ENCODE measurements at regions not wholly inside any gene's neighbourhood (a gene's known extent, or its start where the extent isn't known, plus 50 kb on each side); places are given as distances from the start of the nearest gene placed in this dataset.
"Not testable (repeated sequence)": the region's sequence is repeated elsewhere in the genome, so short reads cannot be mapped to it uniquely, and the experiment has no call there.

DNA sequence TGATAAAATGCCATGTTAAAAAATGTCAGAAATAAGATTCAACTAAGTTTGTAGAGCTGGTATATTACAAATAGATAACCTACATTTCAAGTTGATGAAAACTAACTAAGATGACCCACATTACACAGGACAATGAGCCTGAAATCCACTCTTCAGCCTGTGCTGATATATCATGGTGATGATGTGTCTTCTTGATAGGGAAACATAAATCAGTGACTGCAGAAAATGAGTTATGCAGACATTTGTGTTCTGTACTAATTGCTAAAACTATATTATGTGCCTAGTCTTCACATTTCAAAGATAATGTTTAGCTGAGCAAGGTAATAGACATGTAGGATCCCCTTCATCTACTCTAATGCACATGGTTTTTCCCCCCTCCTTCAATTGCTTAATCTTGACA, 331.6 kb upstream of the F9 start:
- DNase-seq = no peak

DNA sequence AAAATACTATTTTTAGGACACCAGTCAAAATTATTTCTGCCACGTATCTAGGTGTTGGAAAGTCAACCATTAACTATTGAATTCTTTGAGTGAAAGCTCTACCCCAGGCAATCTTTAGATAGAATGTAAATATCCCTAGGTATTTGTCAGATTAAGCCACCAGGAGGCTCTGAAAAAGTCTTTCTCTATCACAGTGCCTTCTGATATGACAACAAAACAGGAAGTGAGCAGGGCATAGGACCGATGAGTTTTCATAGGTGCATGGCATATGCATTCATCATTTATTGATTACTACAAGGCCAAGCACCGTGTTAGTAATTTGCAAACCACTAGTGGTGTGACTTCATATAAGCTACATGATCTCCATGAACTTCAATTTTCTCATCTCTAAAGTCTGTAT, 333.6 kb upstream of the F9 start:
- DNase-seq = no peak

DNA sequence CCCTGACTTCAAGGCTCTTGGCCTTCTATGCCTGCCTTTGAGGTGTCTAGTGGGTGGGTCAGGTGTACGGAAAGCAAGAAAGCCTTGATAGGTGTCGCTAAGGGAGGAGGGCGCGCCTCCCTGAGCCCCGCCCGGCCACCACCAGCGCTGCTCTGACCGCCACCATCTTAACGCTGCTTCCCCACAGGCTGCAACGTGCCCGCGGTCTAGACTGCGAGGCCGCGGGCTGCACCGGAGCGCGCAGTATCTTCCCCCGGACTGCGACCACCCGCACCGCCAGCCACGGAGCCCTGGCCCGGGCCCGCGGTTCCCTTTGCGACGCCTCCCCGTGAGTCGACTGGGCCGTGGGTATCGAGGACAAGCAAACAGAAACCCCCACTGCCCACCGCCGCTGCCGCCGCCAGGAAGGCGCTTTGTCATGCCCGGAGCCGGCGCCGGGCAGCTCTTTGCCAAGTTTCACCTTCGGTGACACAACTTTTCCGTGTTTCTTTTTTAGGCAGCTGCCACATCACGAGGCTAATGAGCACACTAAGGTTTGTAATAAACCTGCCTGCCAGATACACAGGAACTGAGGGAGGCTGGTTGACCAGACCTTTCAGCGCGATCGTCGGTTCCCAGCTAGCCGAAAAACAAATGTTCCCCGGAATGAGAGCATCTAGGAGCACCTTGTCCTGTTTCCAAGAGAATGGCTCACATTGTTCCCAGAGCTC, 335.8 kb upstream of the F9 start:
- DNase-seq = peak; percentile 58

DNA sequence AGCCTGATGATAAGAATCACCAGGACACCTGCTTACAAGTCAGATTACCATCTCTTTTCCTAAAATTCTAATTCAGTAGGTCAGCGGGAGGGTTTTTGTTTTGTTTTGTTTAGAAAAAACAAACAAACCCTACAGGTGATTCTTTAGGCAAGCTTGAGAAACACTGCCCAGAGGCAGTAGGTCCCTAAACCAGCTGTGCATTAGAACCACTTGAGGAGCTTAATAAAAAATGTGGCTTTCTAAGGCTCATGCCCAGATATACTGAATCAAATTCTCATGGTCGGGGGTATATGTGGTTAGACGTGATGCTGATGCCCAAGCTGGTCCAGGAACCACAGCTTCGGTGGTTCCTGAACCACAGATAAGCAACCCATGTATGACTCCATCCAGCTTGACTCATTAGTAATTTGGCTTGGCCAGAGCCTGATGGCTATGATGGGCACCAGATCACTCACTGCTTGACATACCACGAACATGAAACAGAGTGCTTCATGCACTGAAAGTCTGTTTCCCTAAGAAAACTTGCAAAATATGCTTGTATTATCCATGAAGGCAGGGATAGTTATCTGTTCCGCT, 338.1 kb upstream of the F9 start:
- no peak for DNase-seq

DNA sequence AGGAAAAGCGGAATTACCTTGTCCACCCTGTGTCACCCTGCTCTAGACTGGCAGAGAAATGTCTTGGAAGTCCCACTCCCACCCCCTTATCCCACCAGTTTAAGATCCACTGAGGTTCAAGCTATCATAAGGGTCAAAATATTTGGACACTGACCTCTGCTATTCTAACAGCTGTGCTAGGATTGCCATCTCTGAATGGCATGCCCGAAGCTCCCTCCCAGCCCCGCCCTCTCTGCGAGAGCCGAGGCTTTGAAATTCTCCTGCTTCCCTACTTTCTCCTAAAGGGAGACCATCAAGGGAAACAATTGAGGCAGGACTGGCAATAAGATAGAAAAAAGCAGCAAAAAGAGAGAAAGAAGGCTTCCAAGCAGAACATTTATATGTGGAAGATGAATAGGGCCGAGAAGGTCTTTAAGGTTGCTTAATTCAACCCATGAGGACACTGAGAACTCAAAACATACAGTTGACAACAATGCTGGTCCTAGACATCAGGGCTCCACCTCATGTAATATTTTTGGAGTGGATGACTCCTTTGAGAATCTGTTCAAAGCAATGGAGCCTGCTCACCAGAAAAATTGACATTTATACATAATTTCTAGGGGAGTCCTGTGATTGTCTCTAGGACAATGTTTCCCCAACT, 338.7 kb upstream of the F9 start:
- DNase-seq = no peak

DNA sequence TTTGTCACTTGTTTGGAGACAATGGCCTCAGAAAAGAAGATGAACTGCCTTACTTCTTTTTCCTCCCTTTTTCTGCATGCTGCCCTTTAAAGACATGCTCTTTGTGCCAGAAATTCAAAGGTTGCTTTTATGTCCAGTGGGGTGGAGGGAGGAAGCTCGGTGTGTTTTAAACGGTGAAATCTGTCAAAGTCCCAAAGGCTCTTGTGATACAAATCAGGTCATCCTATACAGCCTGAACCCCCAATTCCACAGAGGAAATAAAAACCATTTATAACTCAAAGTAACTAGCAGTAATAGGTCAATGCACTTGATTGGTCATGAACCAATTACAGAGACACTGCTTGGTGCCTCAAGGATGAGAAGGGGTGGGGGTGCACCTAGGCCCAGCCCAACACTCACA, 339.3 kb upstream of the F9 start:
- DNase-seq = no peak

DNA sequence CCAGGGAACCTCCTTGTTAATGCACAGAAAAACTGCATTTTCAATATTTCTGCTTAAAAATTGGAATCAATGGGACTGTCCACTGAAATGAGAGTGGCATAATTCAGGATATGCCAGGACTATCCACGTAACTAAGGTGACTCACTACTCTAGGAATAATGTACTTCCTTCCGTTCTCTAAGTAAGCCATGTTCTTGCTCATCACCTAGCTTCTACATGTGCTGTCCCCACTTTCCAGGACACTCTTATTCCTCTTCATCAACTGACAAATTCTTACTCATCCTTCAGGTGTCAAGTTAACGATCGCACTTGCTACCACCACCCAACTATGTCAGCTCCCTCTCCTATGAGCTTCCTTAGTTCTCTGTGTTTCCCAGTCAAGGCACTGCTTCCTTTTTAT, 342.8 kb upstream of the F9 start:
- no peak for DNase-seq

DNA sequence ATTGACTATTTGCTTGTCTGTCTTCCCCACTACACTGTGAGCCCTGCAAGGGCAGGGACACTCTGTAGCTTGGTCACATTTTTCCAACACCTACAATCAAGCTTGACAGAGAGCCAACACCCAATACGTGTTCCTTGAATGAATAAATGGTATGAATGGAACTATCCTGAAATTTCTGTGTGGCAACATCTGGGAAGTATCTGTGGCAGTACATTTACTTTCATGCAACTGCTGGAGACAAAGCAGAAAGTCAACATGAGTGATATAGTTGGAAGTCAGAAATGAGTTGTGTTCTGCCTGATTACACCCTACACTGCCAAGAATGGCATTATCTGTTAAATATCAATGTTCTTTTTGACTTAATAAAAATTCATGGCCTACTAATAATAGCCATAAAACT, 343.5 kb upstream of the F9 start:
- no peak for DNase-seq

DNA sequence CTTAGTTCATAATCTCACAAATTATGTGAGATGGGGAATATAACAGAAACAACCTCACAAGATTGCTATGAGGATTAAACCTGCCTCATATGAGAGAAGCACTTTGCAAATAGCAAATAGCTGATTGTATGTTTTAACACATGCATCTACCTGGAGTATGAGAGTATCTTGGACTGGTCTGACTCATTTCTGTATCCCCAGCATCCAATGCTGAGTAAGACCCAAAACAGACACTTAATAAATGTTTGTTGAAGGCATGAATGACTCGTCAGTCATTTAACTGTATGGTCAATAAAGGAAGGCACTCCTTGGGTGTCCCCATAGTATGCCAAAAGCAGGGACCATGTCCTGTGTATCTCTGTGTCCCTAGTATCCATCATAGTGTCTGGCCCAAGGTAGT, 350.9 kb upstream of the F9 start:
- DNase-seq = no peak

DNA sequence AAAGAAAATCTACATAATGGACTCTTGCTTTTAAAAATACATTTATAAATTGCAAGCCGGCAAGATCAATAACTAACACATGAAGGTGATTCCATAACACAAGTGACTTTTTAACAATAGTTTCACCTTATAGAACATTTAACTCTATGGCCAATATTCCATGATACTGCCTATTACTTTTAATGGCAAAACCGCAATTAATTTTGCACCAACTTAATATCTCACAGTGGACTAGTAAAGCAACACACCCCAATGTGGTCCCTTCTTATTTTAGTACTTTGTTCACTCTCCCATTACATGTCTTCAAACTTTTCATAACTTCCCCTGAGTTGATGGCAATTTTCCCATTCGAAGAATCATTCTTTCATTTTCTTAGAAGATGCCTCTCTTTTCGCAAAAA, 351.6 kb upstream of the F9 start:
- no peak for DNase-seq

DNA sequence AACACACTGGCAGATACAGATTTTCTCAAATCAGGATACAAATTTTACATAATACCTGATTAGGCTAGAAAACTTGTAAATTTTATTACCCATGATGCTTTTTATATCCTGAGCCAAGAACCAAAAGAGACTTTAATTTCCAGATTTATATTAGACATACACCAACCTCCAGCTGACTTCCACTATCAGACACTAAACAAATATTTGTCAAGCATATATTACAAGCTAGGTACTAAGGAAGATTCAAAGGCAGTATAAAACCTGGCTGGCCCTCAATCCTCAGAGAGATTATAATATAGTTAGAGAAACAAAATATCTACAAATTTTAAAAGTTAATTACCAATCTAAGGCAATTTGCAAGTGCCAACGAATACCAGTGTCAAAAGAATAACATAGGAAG, 357.8 kb upstream of the F9 start:
- no peak for DNase-seq

DNA sequence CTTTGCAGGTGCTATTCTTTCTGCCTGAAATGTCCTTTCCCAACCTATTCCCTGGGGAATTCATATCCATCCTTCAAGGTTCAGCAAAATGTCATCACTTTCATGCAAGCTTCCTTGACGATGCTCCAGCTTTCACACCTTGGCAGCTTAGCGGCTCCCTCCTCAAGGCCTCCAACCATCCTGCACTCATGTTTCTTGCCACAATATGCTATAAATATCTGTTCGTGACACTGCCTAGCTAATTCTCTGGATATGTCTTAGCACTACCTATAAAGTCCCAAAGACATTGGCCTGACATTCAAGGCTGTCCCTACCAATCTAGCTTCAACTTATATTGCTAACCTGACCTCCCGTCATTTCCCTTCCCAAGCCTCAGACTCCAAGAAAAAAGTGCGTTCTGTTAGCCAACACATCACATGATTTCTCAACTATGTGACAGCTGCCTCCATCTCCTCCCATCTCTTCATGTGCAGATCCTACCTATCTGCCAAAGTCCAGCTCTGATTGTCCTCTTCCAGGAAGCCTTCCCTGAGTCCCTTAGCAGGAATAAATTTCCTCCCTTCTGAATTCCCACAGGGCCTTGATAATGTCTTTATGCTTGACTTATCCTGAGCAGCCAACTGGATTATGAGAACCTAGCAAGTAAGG, 359.9 kb upstream of the F9 start:
- no peak for DNase-seq

DNA sequence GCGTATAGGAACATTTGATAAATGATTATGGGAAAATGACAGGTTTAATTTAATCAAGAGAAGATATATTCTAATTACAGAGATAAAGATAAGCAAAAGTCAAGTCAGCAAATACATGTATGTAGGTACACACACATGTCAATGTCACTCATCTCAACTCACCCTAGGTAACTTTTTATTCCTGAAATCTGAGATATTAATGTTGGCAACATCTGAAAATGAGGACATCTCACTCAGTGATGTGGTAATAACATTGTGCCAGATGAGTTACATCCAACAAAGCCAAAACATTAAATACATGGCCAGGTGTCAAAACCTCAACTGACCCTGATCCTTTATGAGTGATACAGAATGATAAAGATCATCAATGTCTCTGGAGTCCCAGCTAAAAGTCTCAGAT, 363.3 kb upstream of the F9 start:
- DNase-seq = no peak

DNA sequence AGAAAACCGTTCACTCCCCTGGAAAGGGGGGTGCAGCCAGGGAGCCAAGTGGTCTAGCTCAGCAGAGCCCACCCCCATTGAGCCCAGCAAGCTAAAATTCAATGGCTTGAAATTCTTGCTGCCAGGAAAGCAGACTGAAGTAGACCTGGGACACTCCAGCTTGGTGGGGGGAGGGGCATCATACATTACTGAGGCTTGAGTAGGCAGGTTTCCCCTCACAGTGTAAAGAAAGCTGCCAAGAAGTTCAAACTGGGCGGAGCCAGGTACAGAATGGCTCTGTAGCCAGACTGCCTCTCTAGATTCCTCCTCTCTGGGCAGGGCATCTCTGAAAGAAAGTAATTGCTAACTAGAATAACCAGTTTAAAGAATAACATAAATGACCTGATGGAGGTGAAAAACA, 372.3 kb upstream of the F9 start:
- DNase-seq = no peak

DNA sequence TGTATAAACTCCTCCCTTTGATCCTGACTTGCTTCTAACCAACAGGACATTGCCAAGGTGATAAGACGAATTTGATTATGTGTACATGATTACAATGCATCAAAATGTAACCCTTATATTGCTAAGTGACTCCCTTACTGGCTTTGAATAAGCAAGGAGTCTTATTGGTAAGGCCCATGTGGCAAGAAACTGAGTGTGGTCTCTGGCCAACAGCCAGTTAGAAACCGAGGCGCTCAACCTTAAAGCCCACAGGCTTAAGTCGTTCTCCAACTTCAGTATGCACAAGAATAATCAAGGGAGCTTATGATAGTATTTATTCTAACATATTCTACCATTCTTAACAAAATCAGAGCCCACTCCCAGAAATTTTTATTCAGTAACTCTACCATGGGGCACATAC, 374.2 kb upstream of the F9 start:
- no peak for DNase-seq

DNA sequence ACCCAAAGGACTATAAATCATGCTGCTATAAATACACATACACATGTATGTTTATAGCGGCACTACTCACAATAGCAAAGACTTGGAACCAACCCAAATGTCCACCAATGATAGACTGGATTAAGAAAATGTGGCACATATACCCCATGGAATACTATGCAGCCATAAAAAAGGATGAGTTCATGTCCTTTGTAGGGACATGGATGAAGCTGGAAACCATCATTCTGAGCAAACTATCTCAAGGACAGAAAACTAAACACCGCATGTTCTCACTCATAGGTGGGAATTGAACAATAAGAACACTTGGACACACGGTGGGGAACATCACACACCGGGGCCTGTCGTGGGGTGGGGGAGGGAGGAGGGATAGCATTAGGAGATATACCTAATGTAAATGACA, 383.9 kb upstream of the F9 start:
- DNase-seq = not testable (repeated sequence)

DNA sequence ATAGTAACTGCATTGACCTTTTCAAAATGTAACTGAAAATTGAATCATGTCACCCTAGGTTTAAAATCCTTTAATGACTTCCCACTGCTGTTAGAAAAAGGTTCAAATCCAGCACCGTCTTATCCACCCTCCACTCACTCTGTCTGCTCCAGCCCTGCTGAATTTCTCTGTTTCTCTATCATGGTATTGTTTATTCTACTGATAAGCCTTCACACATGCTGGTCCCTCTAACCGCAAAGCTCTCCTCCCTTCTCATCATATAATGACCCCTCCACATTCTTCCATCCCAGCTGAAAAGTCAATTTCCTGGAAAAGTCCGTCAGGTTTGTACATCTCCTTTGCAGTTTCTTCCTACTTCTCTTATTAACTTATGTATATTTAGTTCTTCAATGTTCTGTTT, 389.2 kb upstream of the F9 start:
- no peak for DNase-seq

DNA sequence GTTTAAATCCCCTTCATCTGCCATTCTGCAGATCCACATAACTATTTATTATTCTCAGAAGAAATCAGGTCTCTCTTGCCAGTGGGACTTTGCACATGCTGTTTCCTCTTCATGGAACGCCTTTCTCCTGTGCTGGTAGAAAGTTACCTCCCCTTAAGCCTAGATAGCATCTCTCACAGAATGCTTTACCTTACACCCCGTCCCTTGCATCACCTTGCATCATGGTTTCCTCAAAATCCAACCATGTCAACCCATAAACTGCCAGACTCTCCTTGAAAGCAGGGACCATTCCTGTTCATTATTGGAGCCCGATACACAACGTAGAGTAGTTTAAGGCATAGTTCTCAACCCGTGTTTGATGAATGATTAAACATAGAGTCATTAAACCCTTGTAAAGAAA, 396.2 kb upstream of the F9 start:
- no peak for DNase-seq

DNA sequence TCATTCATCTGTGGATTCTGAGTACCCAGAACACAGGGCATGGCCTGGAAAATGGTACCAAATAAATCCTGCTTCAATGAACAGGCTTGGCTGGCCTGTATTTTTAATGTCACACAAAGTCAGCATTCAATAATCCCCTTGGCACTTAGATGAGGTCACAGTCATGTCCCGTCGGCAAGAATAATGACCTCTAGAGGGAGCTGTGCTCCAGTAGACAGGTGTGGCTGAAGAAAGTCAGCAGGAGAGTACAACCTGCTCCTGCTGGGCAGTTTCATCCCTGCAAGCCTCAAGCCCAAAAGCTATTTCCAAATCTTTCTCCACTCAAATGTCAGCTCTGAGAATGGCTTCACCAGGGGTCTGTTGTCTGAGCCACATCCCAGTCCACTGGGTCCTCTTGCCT, 404.0 kb upstream of the F9 start:
- peak; percentile 52 for DNase-seq

DNA sequence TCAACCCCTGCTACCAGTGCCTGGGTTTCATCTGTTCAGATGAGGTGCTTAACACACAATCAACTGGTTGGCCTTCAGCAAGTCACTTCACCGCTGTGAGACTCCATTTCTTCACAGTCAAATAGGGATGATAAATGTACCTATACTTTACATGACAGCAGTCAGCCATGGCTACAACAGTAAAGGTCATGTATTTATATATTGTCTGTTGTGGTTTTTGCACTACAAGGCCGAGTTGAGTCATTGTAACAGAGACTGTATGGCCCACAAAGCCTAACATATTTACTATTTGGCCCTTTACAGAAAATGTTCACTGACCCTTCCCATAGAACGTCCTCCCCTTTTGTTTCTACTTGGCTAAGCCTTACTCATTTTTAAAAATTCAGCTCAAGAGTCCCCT, 404.6 kb upstream of the F9 start:
- no peak for DNase-seq

DNA sequence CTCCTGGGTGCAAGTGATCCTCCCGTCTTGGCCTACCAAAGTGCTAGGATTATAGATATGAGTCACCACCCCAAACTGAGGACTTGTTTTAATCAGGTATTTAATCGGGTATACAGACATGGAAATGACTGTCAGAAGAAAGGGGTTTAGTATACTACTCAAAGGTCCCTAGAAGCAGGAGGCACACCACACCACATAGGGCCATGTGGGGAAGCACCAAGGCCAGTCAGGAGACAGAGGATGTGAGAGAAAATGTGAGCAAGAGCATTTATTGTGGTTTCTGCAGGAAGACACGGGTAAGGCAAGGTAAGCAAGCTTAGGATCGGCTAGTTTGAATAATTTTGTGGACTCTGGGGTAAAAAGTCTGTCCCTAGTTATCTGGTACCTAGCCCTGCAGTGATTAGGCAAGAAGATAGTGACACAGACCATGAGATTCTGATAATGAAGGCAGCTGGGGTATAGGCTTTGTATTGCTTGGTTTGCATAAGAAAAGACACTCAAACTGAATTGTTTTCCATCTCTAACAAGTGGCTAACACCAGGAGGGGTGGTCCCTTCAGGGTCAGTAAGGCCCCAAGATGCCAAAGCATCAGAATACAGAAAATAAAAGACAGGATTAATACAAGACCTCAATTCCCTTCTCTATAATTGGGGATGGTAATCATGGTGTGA, 408.8 kb upstream of the F9 start:
- no peak for DNase-seq

DNA sequence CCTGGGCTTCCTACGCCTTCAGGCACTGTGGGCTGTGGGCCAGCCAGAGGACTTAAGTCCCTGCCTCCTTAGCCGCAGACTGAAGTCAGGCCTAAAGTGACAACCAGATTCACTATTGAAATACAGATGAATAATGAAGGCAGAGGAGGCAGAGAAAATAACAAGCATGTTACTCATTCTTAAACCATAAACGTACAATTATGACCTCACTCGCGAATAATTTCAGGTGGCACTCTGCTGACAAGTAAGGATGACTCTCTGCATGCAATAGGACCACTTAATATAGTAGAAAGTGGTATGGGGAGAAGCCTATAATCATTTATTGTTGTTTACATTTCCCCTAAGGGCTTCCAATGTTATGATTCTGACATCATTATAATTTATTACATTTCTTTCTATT, 409.2 kb upstream of the FGF13 start:
- DNase-seq = peak; percentile 17

DNA sequence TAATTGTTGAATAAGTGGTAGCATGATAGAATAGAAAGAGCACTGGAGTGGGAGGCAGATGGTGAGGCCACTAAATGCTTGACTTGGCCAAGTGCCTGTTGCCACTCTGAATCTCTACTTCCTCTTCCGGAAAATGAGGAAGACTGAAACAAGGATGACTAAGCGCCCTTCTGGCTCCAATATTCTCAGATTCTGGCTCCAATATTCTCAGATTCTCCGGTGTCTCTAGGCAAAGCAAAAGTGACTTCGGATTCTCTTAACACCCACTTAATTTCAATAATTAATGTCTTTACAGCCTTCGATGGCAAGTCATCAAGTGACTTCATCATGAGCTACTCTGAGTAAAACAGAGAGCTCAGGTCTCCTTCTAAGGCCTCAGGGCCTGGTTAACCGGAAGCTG, 402.2 kb upstream of the FGF13 start:
- peak; percentile 15 for DNase-seq

DNA sequence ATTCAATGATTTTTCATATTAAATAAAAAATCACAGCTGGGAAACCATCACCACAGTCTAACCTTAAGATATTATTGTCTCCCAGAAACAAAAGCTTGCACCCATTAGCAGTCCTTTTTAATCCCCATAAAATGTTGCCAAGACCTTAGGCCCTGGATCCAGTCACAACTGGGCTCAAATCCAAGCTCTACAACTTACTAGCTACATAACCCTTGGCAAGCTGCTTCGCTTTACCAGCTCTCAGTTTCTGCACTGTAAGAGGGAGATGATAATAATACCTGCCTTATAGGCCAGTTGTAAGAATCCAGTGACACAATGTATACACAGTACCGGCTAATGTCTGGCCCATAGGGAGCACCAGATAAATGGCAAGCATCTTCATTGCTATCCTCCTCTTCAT, 400.9 kb upstream of the FGF13 start:
- DNase-seq = peak; percentile 16
